ENCODE measurements at regions not wholly inside any gene's neighbourhood (a gene's known extent, or its start where the extent isn't known, plus 50 kb on each side); places are given as distances from the start of the nearest gene placed in this dataset.
"Not testable (repeated sequence)": the region's sequence is repeated elsewhere in the genome, so short reads cannot be mapped to it uniquely, and the experiment has no call there.

GRCh38 chr2:145800151-145801091, 1280.5 kb upstream of the ZEB2 start:
- peak; percentile 31 for DNase-seq

- no peak for DNase-seq
Measured at GRCh38 chr2:145799595-145800108, 1279.7 kb upstream of the ZEB2 start.

GRCh38 chr2:145798419-145798818, 1278.5 kb upstream of the ZEB2 start:
- no peak for DNase-seq

GRCh38 chr2:145797692-145798091, 1277.8 kb upstream of the ZEB2 start:
- no peak for DNase-seq

GRCh38 chr2:145792745-145793144, 1272.8 kb upstream of the ZEB2 start:
- no peak for DNase-seq

GRCh38 chr2:145789636-145790035, 1269.7 kb upstream of the ZEB2 start:
- peak; percentile 36 for DNase-seq

GRCh38 chr2:145787597-145788361, 1267.9 kb upstream of the ZEB2 start:
- DNase-seq = not testable (repeated sequence)

- DNase-seq = not testable (repeated sequence)
Measured at GRCh38 chr2:145782607-145783006, 1262.7 kb upstream of the ZEB2 start.

GRCh38 chr2:145777914-145778313, 1258.0 kb upstream of the ZEB2 start:
- no peak for DNase-seq

GRCh38 chr2:145777297-145777696, 1257.4 kb upstream of the ZEB2 start:
- DNase-seq = peak; percentile 34

- DNase-seq = no peak
Measured at GRCh38 chr2:145775591-145775990, 1255.7 kb upstream of the ZEB2 start.

GRCh38 chr2:145771525-145771924, 1251.6 kb upstream of the ZEB2 start:
- no peak for DNase-seq

GRCh38 chr2:145769011-145769716, 1249.2 kb upstream of the ZEB2 start:
- DNase-seq = no peak

GRCh38 chr2:145765874-145766273, 1246.0 kb upstream of the ZEB2 start:
- no peak for DNase-seq

- DNase-seq = peak; percentile 47
Measured at GRCh38 chr2:145764631-145765030, 1244.7 kb upstream of the ZEB2 start.

- no peak for DNase-seq
Measured at GRCh38 chr2:145760781-145761649, 1241.1 kb upstream of the ZEB2 start.

- no peak for DNase-seq
Measured at GRCh38 chr2:145759228-145759915, 1239.5 kb upstream of the ZEB2 start.

GRCh38 chr2:145757503-145758246, 1237.8 kb upstream of the ZEB2 start:
- DNase-seq = no peak

- no peak for DNase-seq
Measured at GRCh38 chr2:145755019-145755837, 1235.3 kb upstream of the ZEB2 start.

- no peak for DNase-seq
Measured at GRCh38 chr2:145753966-145754365, 1234.0 kb upstream of the ZEB2 start.
